ENCODE measurements at regions not wholly inside any gene's neighbourhood (a gene's known extent, or its start where the extent isn't known, plus 50 kb on each side); places are given as distances from the start of the nearest gene placed in this dataset.

DNA sequence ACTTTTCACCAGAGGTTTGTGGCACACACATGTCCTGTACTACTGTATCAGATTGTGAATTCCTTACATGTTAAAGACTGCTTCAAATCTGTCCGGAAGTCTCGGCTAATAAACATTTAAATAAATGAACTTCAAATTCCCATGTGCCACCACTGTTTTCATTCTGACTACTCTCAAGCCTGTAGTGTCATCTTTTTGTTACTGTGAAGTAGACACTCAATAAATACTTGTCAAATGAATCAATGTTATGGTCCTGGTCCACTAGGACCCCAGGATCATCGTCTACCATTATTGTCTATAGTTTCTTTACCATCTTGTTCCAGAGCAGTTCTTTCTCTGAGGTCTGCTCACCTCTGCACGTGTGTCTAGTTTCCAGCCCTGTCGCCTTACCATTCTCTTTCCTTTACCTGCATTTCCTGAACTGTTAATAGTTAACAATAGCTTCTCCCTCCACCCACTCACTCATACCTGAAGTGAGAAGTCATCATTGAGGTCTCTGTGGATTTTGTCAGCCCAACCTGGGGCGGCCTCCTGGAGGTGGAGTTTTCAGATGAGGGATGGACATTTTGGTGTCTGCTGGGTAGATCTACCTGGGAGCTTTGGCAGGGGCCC, 333.0 kb downstream of the SEC14L1 start (continued):
- TF ChIP-seq, protein P1, sequence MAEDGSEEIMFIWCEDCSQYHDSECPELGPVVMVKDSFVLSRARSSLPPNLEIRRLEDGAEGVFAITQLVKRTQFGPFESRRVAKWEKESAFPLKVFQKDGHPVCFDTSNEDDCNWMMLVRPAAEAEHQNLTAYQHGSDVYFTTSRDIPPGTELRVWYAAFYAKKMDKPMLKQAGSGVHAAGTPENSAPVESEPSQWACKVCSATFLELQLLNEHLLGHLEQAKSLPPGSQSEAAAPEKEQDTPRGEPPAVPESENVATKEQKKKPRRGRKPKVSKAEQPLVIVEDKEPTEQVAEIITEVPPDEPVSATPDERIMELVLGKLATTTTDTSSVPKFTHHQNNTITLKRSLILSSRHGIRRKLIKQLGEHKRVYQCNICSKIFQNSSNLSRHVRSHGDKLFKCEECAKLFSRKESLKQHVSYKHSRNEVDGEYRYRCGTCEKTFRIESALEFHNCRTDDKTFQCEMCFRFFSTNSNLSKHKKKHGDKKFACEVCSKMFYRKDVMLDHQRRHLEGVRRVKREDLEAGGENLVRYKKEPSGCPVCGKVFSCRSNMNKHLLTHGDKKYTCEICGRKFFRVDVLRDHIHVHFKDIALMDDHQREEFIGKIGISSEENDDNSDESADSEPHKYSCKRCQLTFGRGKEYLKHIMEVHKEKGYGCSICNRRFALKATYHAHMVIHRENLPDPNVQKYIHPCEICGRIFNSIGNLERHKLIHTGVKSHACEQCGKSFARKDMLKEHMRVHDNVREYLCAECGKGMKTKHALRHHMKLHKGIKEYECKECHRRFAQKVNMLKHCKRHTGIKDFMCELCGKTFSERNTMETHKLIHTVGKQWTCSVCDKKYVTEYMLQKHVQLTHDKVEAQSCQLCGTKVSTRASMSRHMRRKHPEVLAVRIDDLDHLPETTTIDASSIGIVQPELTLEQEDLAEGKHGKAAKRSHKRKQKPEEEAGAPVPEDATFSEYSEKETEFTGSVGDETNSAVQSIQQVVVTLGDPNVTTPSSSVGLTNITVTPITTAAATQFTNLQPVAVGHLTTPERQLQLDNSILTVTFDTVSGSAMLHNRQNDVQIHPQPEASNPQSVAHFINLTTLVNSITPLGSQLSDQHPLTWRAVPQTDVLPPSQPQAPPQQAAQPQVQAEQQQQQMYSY (CRISPR knock-in tag; IDR thresholded peaks at IDR 0.05) = no peak
- TF ChIP-seq NFATC4 (CRISPR knock-in tag; IDR thresholded peaks at IDR 0.05) (no peak), ZNF317 (CRISPR knock-in tag; IDR thresholded peaks at IDR 0.05; ENCODE audit: borderline replicate concordance, low read depth) (no peak)

- POLR2A ChIA-PET = no interaction called here
- Mint-ChIP-seq H3K36me3 (peaks cover 14% of the 10 kb centered on the region), H3K27me3 (ENCODE audit: low read depth) (no peaks in the 10 kb centered on the region), H3K4me3 (no peak overlapping the region; the same call in 1 of the 2 replicates), H3K4me1 (peaks cover 98% of the 10 kb centered on the region), H3K9me3 (no peaks in the 10 kb centered on the region; the same call in 1 of the 2 replicates), H3K27ac (peak overlapping the region; percentile 95)
- ATAC-seq (no peak), DNase-seq (ENCODE audit: low spot score) (no peak)
- TF ChIP-seq ESRRA (CRISPR knock-in tag; IDR thresholded peaks at IDR 0.05; ENCODE audit: borderline replicate concordance) (no peak), ZMAT4 (CRISPR knock-in tag; IDR thresholded peaks at IDR 0.05) (no peak)
- TF ChIP-seq, protein P2, sequence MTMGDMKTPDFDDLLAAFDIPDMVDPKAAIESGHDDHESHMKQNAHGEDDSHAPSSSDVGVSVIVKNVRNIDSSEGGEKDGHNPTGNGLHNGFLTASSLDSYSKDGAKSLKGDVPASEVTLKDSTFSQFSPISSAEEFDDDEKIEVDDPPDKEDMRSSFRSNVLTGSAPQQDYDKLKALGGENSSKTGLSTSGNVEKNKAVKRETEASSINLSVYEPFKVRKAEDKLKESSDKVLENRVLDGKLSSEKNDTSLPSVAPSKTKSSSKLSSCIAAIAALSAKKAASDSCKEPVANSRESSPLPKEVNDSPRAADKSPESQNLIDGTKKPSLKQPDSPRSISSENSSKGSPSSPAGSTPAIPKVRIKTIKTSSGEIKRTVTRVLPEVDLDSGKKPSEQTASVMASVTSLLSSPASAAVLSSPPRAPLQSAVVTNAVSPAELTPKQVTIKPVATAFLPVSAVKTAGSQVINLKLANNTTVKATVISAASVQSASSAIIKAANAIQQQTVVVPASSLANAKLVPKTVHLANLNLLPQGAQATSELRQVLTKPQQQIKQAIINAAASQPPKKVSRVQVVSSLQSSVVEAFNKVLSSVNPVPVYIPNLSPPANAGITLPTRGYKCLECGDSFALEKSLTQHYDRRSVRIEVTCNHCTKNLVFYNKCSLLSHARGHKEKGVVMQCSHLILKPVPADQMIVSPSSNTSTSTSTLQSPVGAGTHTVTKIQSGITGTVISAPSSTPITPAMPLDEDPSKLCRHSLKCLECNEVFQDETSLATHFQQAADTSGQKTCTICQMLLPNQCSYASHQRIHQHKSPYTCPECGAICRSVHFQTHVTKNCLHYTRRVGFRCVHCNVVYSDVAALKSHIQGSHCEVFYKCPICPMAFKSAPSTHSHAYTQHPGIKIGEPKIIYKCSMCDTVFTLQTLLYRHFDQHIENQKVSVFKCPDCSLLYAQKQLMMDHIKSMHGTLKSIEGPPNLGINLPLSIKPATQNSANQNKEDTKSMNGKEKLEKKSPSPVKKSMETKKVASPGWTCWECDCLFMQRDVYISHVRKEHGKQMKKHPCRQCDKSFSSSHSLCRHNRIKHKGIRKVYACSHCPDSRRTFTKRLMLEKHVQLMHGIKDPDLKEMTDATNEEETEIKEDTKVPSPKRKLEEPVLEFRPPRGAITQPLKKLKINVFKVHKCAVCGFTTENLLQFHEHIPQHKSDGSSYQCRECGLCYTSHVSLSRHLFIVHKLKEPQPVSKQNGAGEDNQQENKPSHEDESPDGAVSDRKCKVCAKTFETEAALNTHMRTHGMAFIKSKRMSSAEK (CRISPR knock-in tag; IDR thresholded peaks at IDR 0.05; ENCODE audit: borderline replicate concordance) = no peak
- CTCF ChIA-PET = interaction anchor here (0.7 to 4.4 kb wide), 2 partner anchors 45 to 74 kb away, joined by 4 to 39 read pairs; no protein-coding TSS in a partner anchor
Observed at GRCh38 chr17:77474292-77474988, 333.7 kb downstream of the SEC14L1 start.

DNA sequence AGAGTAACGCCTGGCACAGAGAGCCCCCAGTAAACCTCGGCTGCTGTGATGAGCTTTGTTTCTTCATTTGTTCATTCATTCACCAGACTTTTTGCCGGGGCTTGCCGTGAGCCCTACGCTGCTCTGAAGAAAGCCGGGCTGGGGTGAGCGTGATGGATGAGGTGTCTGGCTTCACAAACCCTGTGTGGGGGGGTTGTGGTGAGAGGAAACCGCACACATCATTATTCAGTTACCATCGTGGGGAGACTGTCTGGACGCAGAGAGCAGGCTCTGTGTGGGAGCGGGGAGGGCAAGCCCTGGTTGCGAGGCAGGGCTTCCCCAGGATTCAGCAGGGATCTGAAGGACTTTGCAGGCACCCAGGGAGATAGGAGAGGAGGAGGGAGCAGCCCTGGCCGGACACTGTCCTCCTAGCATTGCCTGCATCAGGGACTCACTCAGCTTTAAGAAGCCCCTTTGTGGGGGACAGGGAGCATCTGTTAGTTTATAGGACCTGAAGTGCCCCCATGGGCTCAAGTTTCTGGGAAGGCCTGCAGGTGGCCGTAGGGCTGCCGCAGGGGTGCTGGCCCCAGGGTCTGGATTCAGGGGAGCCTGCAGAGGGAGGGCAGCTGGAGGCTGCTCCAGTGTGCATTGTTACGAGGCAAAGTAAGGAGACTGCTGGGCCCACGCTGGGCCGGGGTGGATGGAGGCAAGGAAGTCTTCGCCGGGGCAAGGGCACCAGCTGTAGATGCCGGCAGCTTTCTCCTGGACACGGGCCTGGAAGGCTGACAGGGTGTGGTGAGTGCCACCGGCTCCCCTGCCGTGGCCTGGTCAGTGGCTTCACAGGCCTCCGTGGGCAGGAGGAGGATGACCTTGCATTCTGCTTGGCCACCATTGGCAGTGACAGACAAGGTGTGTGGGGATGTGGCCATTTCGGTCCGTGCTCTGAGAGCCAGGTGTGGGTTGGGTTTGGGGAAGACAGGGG, 334.5 kb downstream of the SEC14L1 start:
- Mint-ChIP-seq H3K4me3 (no peak overlapping the region), H3K27me3 (ENCODE audit: low read depth) (no peaks in the 10 kb centered on the region), H3K4me1 (peaks cover 99% of the 10 kb centered on the region), H3K9me3 (no peaks in the 10 kb centered on the region; the same call in 1 of the 2 replicates), H3K27ac (peak overlapping the region; percentile 74), H3K36me3 (peaks cover 7% of the 10 kb centered on the region)
- DNase-seq (ENCODE audit: low spot score) (no peak), ATAC-seq (no peak)
- POLR2A ChIA-PET = no interaction called here
- CTCF ChIA-PET = interaction anchor here (0.7 to 4.4 kb wide), 2 partner anchors 45 to 75 kb away, joined by 4 to 39 read pairs; no protein-coding TSS in a partner anchor
- TF ChIP-seq NFATC4 (CRISPR knock-in tag; IDR thresholded peaks at IDR 0.05) (no peak), MYBL2 (CRISPR knock-in tag; IDR thresholded peaks at IDR 0.05) (no peak), KAT7 (CRISPR knock-in tag; IDR thresholded peaks at IDR 0.05; ENCODE audit: borderline replicate concordance) (no peak), TCF7 (CRISPR knock-in tag; IDR thresholded peaks at IDR 0.05; ENCODE audit: low read depth) (no peak), E2F1 (CRISPR knock-in tag; IDR thresholded peaks at IDR 0.05) (no peak)
- TF ChIP-seq, protein P1 (CRISPR knock-in tag; IDR thresholded peaks at IDR 0.05) = no peak
- TF ChIP-seq, protein P3, sequence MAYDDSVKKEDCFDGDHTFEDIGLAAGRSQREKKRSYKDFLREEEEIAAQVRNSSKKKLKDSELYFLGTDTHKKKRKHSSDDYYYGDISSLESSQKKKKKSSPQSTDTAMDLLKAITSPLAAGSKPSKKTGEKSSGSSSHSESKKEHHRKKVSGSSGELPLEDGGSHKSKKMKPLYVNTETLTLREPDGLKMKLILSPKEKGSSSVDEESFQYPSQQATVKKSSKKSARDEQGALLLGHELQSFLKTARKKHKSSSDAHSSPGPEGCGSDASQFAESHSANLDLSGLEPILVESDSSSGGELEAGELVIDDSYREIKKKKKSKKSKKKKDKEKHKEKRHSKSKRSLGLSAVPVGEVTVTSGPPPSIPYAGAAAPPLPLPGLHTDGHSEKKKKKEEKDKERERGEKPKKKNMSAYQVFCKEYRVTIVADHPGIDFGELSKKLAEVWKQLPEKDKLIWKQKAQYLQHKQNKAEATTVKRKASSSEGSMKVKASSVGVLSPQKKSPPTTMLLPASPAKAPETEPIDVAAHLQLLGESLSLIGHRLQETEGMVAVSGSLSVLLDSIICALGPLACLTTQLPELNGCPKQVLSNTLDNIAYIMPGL (CRISPR knock-in tag; IDR thresholded peaks at IDR 0.05) = no peak

All from WTC11 (cell line).